COLO668 (cell line): ENCODE measurements at regions not wholly inside any gene's neighbourhood (a gene's known extent, or its start where the extent isn't known, plus 50 kb on each side); places are given as distances from the start of the nearest gene placed in this dataset.
"Not testable (repeated sequence)": the region's sequence is repeated elsewhere in the genome, so short reads cannot be mapped to it uniquely, and the experiment has no call there.

Experiments used
- DNase-seq: peaks from one replicate; lab custom pipeline; 2025; ENCODE audit not compliant: unreplicated experiment; lab: John Stamatoyannopoulos, UW

GRCh38 chr18:14190776-14191442, 58.7 kb upstream of the ZNF519 start:
- not testable (repeated sequence) for DNase-seq

- no peak for DNase-seq
These were observed 57.6 kb upstream of the ZNF519 start for GRCh38 chr18:14189858-14190257.

- DNase-seq = not testable (repeated sequence)
These were observed 56.6 kb upstream of the ZNF519 start for GRCh38 chr18:14188751-14189406.
